ENCODE measurements at regions not wholly inside any gene's neighbourhood (a gene's known extent, or its start where the extent isn't known, plus 50 kb on each side); places are given as distances from the start of the nearest gene placed in this dataset.

DNA sequence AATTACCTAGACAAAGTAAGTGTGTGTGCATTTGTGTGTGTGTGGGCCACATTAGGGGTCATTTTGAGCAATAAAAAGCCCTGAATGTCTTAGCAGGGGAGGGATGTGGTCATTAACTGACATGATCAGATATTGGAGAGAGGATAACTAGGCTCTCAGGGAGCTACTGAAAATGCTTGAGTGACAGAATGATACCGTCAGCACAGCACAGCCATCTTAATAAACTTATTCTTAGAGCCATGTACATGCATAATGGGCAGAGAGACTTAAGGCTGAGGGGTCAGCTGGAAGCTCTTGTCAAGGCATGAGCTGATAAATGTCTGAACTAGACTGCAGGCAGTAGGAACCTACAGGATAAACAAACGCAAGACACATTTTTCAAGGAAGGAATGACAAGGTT is 239.1 kb upstream of the NCAM1 start:
- intact Hi-C loops (cut with DNase I; ENCODE audit: low total_unique reads) = no loop called here
- Histone ChIP-seq H3K4me1 (peaks cover 0 to 2% of the 10 kb centered on the region in 2 donors), H3K36me3 (no peaks in the 10 kb centered on the region), H3K27ac (no peak overlapping the region), H3K27me3 (no peaks in the 10 kb centered on the region), H3K9me3 (no peaks in the 10 kb centered on the region), H3K4me3 (no peak overlapping the region)
- TF ChIP-seq, protein P1, sequence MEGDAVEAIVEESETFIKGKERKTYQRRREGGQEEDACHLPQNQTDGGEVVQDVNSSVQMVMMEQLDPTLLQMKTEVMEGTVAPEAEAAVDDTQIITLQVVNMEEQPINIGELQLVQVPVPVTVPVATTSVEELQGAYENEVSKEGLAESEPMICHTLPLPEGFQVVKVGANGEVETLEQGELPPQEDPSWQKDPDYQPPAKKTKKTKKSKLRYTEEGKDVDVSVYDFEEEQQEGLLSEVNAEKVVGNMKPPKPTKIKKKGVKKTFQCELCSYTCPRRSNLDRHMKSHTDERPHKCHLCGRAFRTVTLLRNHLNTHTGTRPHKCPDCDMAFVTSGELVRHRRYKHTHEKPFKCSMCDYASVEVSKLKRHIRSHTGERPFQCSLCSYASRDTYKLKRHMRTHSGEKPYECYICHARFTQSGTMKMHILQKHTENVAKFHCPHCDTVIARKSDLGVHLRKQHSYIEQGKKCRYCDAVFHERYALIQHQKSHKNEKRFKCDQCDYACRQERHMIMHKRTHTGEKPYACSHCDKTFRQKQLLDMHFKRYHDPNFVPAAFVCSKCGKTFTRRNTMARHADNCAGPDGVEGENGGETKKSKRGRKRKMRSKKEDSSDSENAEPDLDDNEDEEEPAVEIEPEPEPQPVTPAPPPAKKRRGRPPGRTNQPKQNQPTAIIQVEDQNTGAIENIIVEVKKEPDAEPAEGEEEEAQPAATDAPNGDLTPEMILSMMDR (IDR thresholded peaks at IDR 0.05) = no peak
- no peak for TF ChIP-seq POLR2A (IDR thresholded peaks at IDR 0.05)
- no peak for DNase-seq

DNA sequence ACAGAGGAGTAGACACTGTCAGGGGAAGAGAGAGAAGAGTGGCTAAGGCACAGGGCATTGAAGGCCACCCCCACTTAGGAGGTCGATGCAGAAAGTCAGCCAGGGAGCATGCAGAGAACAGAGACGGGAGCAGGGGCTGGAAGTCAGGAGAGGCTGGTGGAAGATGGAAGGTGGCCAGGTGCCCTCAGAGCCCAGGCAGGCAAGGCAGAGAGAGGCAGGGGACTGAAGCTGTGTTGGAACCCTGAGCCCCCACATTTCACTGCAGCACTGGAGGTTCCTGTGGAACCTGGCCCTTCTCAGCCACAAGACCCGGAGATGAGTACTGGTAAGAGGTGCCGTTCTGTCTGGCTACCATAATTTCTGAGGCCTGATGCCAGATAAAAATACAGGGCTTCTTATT is 238.3 kb upstream of the NCAM1 start:
- TF ChIP-seq POLR2A (IDR thresholded peaks at IDR 0.05) = no peak
- TF ChIP-seq, protein P1 (IDR thresholded peaks at IDR 0.05) = no peak

DNA sequence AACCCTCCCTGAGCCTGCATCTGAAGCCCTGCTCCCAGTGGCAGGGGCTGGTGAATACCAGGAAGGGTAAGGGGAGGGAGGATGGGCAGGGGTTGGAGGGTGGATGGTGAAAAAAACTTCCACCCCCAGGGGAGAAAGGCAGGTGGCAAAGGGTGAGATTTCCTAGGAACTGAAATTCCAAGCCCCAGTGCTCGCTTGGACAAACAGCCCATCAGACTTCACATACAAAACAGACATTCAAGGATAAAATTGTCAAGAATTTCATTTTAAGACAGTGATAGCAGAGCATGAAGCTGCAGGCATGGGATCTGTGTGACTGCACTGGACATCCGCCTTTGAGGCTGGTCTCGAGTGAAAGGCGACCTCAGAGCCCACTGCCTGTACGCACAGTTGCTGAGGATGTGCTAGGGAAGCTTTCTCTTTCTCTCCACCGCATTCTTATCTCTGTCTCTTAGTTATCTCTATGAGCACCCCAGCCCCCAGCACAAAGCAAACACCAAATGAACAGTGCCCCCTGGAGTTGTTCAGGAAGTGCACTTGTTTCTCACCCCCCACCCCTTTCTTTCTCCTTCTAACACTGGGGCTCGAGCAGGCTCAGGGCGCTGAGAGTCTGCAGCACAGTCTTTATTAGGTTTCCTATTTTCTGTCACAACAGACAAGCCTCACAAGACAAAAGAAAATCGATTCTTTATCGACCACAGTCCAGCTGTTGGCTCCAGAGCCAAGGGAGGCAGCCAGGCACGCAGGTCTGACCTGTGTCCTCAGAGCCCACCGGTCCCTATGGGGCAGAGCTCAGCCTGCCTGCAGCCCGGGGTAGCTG is 237.3 kb upstream of the NCAM1 start:
- TF ChIP-seq, protein P1 (IDR thresholded peaks at IDR 0.05) = no peak
- TF ChIP-seq POLR2A (IDR thresholded peaks at IDR 0.05) = no peak
- intact Hi-C loops (cut with DNase I; ENCODE audit: low total_unique reads) = no loop called here
- H3K36me3 ChIP-seq = no peaks in the 10 kb centered on the region
- H3K4me1 ChIP-seq = peaks cover 0 to 5% of the 10 kb centered on the region in 2 donors
- no peaks in the 10 kb centered on the region for H3K27me3 ChIP-seq
- H3K9me3 ChIP-seq = no peaks in the 10 kb centered on the region
- no peak overlapping the region for H3K27ac ChIP-seq
- DNase-seq = no peak
- H3K4me3 ChIP-seq = no peak overlapping the region

More for the DNA sequence above, 238.3 kb upstream of the NCAM1 start:
- Histone ChIP-seq H3K27ac (no peak overlapping the region), H3K4me1 (peaks cover 0 to 5% of the 10 kb centered on the region in 2 donors), H3K4me3 (no peak overlapping the region), H3K9me3 (no peaks in the 10 kb centered on the region), H3K27me3 (no peaks in the 10 kb centered on the region), H3K36me3 (no peaks in the 10 kb centered on the region)
- DNase-seq = no peak
- intact Hi-C loops (cut with DNase I; ENCODE audit: low total_unique reads) = no loop called here

DNA sequence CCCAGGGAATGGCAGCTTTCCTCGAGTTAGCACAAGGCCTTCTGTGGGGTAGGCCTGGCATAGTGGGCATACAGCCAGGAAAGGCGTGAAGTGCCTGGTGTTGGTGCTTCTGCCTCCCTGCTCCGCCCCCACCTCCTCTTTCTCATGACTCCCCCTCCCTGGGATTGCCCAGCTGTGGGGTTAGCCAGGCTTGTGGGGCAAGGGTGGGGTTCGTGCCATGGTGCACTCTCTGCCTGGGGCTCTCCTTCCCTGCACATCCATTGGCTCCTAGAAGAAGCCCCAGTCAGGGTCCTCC is 236.8 kb upstream of the NCAM1 start:
- H3K4me3 ChIP-seq = no peak overlapping the region
- H3K27me3 ChIP-seq = no peaks in the 10 kb centered on the region
- H3K9me3 ChIP-seq = no peaks in the 10 kb centered on the region
- H3K36me3 ChIP-seq = no peaks in the 10 kb centered on the region
- no peak for DNase-seq
- TF ChIP-seq, protein P1 (IDR thresholded peaks at IDR 0.05) = no peak
- no peak for TF ChIP-seq POLR2A (IDR thresholded peaks at IDR 0.05)
- intact Hi-C loops (cut with DNase I; ENCODE audit: low total_unique reads) = no loop called here
- H3K27ac ChIP-seq = no peak overlapping the region
- H3K4me1 ChIP-seq = peaks cover 0 to 5% of the 10 kb centered on the region in 2 donors

DNA sequence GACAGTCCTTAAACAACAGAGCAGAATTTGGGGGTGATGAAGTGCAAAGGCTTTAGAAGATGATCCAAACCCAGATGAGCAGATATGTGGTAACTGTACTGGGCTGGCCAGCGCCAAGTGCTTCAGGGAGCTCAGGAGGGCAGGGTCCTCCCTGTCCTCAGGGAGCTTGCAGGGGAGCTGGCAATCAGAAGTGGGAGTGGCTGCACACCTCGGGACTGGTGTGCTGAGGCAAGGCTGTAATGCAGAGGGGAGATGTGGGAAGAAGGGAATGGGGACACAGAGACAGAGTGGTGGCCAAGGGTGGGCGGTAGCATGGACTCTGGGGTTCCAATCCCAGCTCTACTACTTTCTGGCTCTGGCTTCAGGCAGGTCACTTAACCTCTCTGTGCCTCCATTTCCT is 235.6 kb upstream of the NCAM1 start:
- Histone ChIP-seq H3K4me3 (no peak overlapping the region), H3K4me1 (peaks cover 0 to 5% of the 10 kb centered on the region in 2 donors), H3K27ac (no peak overlapping the region), H3K9me3 (no peaks in the 10 kb centered on the region), H3K36me3 (no peaks in the 10 kb centered on the region), H3K27me3 (no peaks in the 10 kb centered on the region)
- TF ChIP-seq POLR2A (IDR thresholded peaks at IDR 0.05) = no peak
- no peak for DNase-seq
- intact Hi-C loops (cut with DNase I; ENCODE audit: low total_unique reads) = no loop called here
